ENCODE measurements at regions not wholly inside any gene's neighbourhood (a gene's known extent, or its start where the extent isn't known, plus 50 kb on each side); places are given as distances from the start of the nearest gene placed in this dataset.

DNA sequence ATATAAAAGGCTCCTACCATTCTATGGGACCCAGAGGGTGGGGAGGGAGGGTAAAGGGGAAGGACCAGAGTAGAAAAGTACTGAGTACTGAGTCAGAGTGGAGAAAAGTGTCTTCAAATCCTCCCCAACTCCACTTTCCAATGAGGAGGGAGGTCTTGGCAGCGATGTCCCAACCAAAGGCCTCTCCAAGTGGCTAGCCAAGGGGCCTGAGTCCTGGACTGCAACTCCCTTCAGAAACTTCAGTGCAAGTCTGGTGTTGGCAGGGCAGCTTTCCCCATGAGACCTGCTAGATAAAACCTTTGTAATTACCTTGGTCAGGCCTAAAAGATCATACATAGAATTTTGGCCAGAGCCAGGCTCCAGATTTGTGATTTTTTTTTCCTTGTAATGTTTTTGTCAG lies 111.3 kb upstream of the TNPO1 start:
- TF ChIP-seq CTCF (IDR thresholded peaks at IDR 0.05) (no peak), POLR2A (IDR thresholded peaks at IDR 0.05) (no peak)

All from Peyer's patch (tissue), 4 donors.